Gastrocnemius medialis (tissue), 4 donors: ENCODE measurements at regions not wholly inside any gene's neighbourhood (a gene's known extent, or its start where the extent isn't known, plus 50 kb on each side); places are given as distances from the start of the nearest gene placed in this dataset.

ENCODE experiments used
- ATAC-seq, 2 donors: fragments of 150-250 bp; one replicate each; pipeline ENCODE4 v1.9.1; 2016
- DNase-seq, 2 donors: peaks; one replicate each; pipeline ENCODE4 v3.0.0-alpha.2; 2019
- H3K27ac ChIP-seq, 4 donors: fragments of 200-600 bp; sonication (generic); 1 replicate in 1 of 4; 2 replicates in 3 of 4; pipeline ENCODE4 v1.5.1; 2016 to 2018; ENCODE audit warnings: mild to moderate bottlenecking in 2 of 4, moderate library complexity in 1 of 4
- H3K27me3 ChIP-seq, 3 donors: fragments of 200-600 bp; sonication (generic) in 2 of 3; 1 replicate in 1 of 3; 2 replicates in 2 of 3; pipeline versions ENCODE4 v1.5.1 to v1.6.0; 2016 to 2019; ENCODE audit warnings: mild to moderate bottlenecking in 1 of 3, moderate library complexity in 1 of 3
- H3K36me3 ChIP-seq, 2 donors: fragments of 200-600 bp; sonication (generic) in 1 of 2; one replicate each; pipeline ENCODE4 v1.5.1; 2017 to 2018
- H3K4me1 ChIP-seq, 2 donors: fragments of 200-600 bp; sonication (generic) in 1 of 2; one replicate each; pipeline ENCODE4 v1.5.1; 2016 to 2017; ENCODE audit warnings: mild to moderate bottlenecking in 2 of 2
- H3K4me3 ChIP-seq, 4 donors: fragments of 200-600 bp; sonication (generic) in 3 of 4; 1 replicate in 1 of 4; 2 replicates in 3 of 4; pipeline ENCODE4 v1.5.1; 2016 to 2019; ENCODE audit warnings: mild to moderate bottlenecking in 2 of 4
- H3K9me3 ChIP-seq, 3 donors: fragments of 200-600 bp; sonication (generic) in 2 of 3; 1 replicate in 1 of 3; 2 replicates in 2 of 3; pipeline ENCODE4 v1.5.1; 2016 to 2019
- CTCF ChIP-seq, 5 experiments: fragments of 450-650 bp in 3 of 5; fragments of 200-600 bp in 2 of 5; sonication (generic) in 2 of 5; IDR thresholded peaks in 4 of 5; conservative IDR thresholded peaks in 1 of 5; 1 replicate in 4 of 5; 2 replicates in 1 of 5; pipeline ENCODE4 v1.5.1; 2016 to 2019; ENCODE audit warnings: antibody characterized with exemption in 5 of 5, mild to moderate bottlenecking in 3 of 5, moderate library complexity in 3 of 5
- POLR2A ChIP-seq, 2 donors: fragments of 450-650 bp; IDR thresholded peaks; one replicate each; pipeline ENCODE4 v1.6.1; 2017; ENCODE audit warnings: antibody characterized with exemption in 2 of 2, mild to moderate bottlenecking in 2 of 2, moderate library complexity in 2 of 2
- in situ Hi-C, 4 donors: fragments of 200-750 bp; cut with MboI; loops; one replicate each; pipeline versions ENCODE4 v1.15.0 to v1.8.0; 2017; ENCODE audit warnings: low sequenced_read_pairs in 4 of 4
- intact Hi-C: fragments of 100-400 bp; cut with DNase I; formaldehyde crosslinking; loops from one replicate; pipeline ENCODE4 v1.15.1; 2023; ENCODE audit warnings: low total_unique reads

GRCh38 chr9:89941875-89942274 lies 337.1 kb downstream of the GADD45G start:
- Histone ChIP-seq H3K27ac (peak overlapping the region; percentile 63 to 75 (median 68)), H3K9me3 (no peaks in the 10 kb centered on the region), H3K4me1 (peaks cover 18 to 24% of the 10 kb centered on the region in 2 donors), H3K27me3 (no peaks in the 10 kb centered on the region), H3K4me3 (no peak overlapping the region), H3K36me3 (no peaks in the 10 kb centered on the region)
- intact Hi-C loops, result loop anchor here (5.0 to 10.0 kb wide), 3 partner anchors 60 to 335 kb away; partner anchors contain the start of gene GADD45G
- peak; percentile 99 to 100 for ATAC-seq
- in situ Hi-C loops, result no loop called here
- peak in 1 of 2 donors; percentile 43 for DNase-seq
- TF ChIP-seq POLR2A (IDR thresholded peaks at IDR 0.05), result no peak
- TF ChIP-seq CTCF (IDR thresholded peaks at IDR 0.05 in 4 of 5, conservative IDR thresholded peaks at IDR 0.05 in 1 of 5), result no peak

GRCh38 chr9:89942643-89943042 lies 337.8 kb downstream of the GADD45G start:
- no peaks in the 10 kb centered on the region for H3K9me3 ChIP-seq
- H3K27me3 ChIP-seq, result no peaks in the 10 kb centered on the region
- intact Hi-C loops (loop anchor here (5.0 to 10.0 kb wide), 3 partner anchors 60 to 335 kb away; partner anchors contain the start of gene GADD45G), in situ Hi-C loops (no loop called here)
- no peak for DNase-seq
- H3K36me3 ChIP-seq, result no peaks in the 10 kb centered on the region
- peak overlapping the region in 2 of 4 donors; percentile 47 to 63 for H3K27ac ChIP-seq
- no peak for ATAC-seq
- H3K4me3 ChIP-seq, result no peak overlapping the region
- TF ChIP-seq CTCF (IDR thresholded peaks at IDR 0.05 in 4 of 5, conservative IDR thresholded peaks at IDR 0.05 in 1 of 5) (no peak), POLR2A (IDR thresholded peaks at IDR 0.05) (no peak)
- H3K4me1 ChIP-seq, result peaks cover 18 to 24% of the 10 kb centered on the region in 2 donors

GRCh38 chr9:89943309-89943708 lies 338.5 kb downstream of the GADD45G start:
- Histone ChIP-seq H3K4me1 (peaks cover 18 to 24% of the 10 kb centered on the region in 2 donors), H3K4me3 (no peak overlapping the region), H3K27me3 (no peaks in the 10 kb centered on the region), H3K9me3 (no peaks in the 10 kb centered on the region), H3K27ac (no peak overlapping the region), H3K36me3 (no peaks in the 10 kb centered on the region)
- ATAC-seq (no peak), DNase-seq (no peak)
- TF ChIP-seq CTCF (IDR thresholded peaks at IDR 0.05 in 4 of 5, conservative IDR thresholded peaks at IDR 0.05 in 1 of 5), result no peak
- no peak for TF ChIP-seq POLR2A (IDR thresholded peaks at IDR 0.05)
- intact Hi-C loops (loop anchor here (5.0 to 10.0 kb wide), 3 partner anchors 59 to 336 kb away; partner anchors contain the start of gene GADD45G), in situ Hi-C loops (no loop called here)

- in situ Hi-C loops, result no loop called here
- no peak overlapping the region for H3K27ac ChIP-seq
Observed at GRCh38 chr9:89943728-89944127, 338.9 kb downstream of the GADD45G start.

More at GRCh38 chr9:89943728-89944127, 338.9 kb downstream of the GADD45G start:
- DNase-seq, result no peak
- no peak overlapping the region for H3K4me3 ChIP-seq
- H3K27me3 ChIP-seq, result no peaks in the 10 kb centered on the region
- intact Hi-C loops, result loop anchor here (5.0 to 10.0 kb wide), 3 partner anchors 59 to 336 kb away; partner anchors contain the start of gene GADD45G
- H3K4me1 ChIP-seq, result peaks cover 18 to 24% of the 10 kb centered on the region in 2 donors
- ATAC-seq, result no peak
- TF ChIP-seq CTCF (IDR thresholded peaks at IDR 0.05 in 4 of 5, conservative IDR thresholded peaks at IDR 0.05 in 1 of 5), result no peak
- TF ChIP-seq POLR2A (IDR thresholded peaks at IDR 0.05), result no peak
- no peaks in the 10 kb centered on the region for H3K9me3 ChIP-seq
- H3K36me3 ChIP-seq, result no peaks in the 10 kb centered on the region
